GM18507 (cell line): ENCODE measurements at regions not wholly inside any gene's neighbourhood (a gene's known extent, or its start where the extent isn't known, plus 50 kb on each side); places are given as distances from the start of the nearest gene placed in this dataset.
"Not testable (repeated sequence)": the region's sequence is repeated elsewhere in the genome, so short reads cannot be mapped to it uniquely, and the experiment has no call there.

Source experiments
- DNase-seq: peaks from one replicate; pipeline ENCODE4 v3.0.0; 2011; ENCODE audit warnings: low read depth; ENCODE audit not compliant: insufficient read length; ENCODE audit errors: extremely low spot score
- FAIRE-seq: peaks from 2 replicates; lab custom pipeline; 2011; peaks lifted over from hg19 to GRCh38; lab: Jason Lieb, UNC

GRCh38 chr1:157201767-157202166 is 63.6 kb upstream of the ETV3 start:
- DNase-seq (no peak), FAIRE-seq (no peak)

GRCh38 chr1:157200451-157200850 is 62.3 kb upstream of the ETV3 start:
- FAIRE-seq (no peak), DNase-seq (no peak)

DNA sequence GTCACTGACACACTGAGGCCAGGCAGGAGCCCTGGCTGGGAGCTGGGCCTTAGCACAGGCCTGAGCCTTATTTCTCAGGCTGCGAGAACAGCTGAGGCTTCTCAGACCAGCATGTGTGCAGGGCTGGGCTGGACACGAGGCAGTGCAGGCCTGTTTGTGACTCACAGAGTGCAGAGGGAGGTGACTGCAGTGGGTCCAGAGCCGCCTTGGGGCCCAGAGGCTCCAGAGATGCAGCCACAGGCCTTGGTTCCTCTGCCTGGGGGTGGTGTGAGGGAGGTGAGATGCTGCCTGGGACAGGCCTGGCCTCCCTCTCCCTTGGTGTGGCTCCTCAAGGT is 61.2 kb upstream of the ETV3 start:
- DNase-seq (no peak), FAIRE-seq (no peak)

GRCh38 chr1:157198619-157199420 is 60.6 kb upstream of the ETV3 start:
- no peak for FAIRE-seq

GRCh38 chr1:157197906-157198435 is 59.8 kb upstream of the ETV3 start:
- DNase-seq (no peak), FAIRE-seq (no peak)

More at GRCh38 chr1:157198619-157199420, 60.6 kb upstream of the ETV3 start:
- no peak for DNase-seq

GRCh38 chr1:157196670-157197456 is 58.7 kb upstream of the ETV3 start:
- DNase-seq: not testable (repeated sequence)
- FAIRE-seq: peak; percentile 69

- DNase-seq (no peak), FAIRE-seq (no peak)
Measured at GRCh38 chr1:157196245-157196543, 58.0 kb upstream of the ETV3 start.

DNA sequence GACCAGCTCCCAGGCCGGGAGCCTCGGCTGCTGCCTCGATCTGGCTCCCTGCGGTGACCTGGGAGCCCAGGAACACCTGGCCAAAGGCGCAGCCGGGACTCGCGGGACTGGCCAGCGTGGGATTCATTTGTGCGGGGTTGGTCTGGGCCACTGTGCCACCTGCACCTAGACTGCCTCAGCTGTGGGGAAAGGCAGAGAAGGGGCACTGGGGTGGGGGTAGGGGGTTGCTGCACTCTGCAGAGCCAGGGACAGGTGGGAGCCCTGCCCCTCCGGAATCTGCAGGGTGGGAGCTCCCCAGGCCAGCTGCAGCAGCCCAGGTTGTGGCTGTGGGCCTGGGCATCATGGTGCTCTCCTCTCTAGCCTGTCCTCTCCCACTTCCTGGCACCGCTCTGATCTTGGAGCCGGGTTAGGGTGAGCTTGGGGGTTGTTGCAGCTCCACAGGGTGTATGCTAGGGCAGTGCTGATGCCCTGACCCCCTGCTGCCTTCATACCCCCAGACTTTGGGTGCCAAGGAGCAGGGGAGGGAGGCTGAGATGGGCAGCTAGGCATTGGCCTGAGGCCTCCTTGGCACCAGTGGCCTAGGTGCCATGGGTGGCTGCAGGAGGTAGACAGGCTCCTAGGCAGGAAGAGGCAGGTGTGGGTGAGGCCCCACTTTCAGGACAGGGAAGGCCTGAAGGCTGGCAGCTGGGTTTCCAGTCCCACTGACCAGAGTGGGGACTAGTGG is 57.5 kb upstream of the ETV3 start:
- no peak for DNase-seq
- FAIRE-seq: no peak

- DNase-seq (no peak), FAIRE-seq (no peak)
Measured at GRCh38 chr1:157194731-157195520, 56.7 kb upstream of the ETV3 start.

GRCh38 chr1:157193702-157194391 is 55.7 kb upstream of the ETV3 start:
- peak; percentile 73 for FAIRE-seq
- no peak for DNase-seq

DNA sequence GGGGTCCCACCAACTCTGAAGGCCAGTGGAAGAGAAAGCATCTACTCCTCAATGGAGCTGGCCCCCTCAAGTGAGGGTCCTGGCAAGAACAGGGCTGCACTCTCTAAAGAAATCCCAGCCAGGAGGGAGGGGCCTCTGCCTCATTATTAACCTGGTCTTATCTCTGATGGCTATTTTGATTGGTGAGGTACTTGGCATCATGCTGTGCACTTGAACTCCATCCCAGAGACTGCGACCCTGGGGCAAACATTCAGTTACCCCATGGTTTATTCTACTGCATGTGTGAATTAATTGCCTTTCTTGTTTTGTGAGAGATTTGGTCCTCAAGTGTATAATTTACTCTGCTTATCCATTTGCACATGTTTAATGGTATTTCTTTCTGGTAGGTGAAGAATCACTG is 55.0 kb upstream of the ETV3 start:
- no peak for DNase-seq
- FAIRE-seq: no peak

DNA sequence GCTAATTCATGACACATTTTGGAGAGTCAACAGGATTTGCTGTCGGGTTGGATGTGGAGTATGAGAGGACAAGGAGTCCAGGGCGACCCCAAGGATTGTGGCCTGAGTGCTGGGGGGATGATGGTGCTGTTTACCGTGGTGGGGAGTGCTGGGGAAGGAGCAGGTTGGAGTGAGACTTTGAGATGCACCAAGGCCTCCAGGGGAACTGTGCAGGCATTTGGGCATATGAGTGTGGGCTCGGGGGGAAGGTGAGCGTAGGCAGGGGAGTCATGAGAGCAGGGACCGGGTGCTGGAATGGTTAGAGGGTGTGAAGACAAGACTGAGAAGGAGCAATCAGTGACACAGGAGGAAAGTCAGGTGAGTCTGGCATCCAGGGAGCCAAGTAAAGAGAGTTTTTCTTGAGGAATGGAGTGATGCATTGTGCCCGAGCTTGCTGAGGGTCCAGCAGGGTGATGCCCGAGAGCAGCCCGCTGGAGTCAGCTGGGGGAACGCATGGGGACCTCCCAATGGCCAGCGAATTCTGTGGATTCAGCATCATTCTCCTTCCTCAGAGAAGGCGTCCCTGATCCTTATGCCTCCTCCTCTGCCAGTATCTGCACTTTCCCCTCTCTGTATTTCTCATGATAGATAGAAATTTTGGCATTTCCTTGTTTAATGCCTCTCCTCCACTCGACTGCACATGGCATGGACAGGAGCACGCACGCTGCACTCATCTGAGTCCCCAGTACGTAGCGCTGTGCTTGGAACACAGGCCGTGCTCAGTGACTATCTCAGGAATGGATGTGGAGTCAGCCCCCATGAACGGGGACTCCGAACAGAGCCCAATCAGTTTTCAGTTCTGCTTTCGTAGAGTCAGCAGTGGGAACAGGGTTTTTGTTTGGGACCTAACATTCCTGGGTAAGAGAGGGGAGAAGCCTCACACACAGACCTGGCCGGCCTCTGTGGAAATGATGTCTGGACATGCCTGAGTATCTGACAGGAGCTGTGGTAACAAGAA is 52.1 kb upstream of the ETV3 start:
- no peak for FAIRE-seq
- no peak for DNase-seq

GRCh38 chr1:157189096-157189495 is 50.9 kb upstream of the ETV3 start:
- FAIRE-seq: no peak

More at GRCh38 chr1:157189096-157189495, 50.9 kb upstream of the ETV3 start:
- DNase-seq: no peak
